Keratinocyte (primary cell): ENCODE measurements at regions not wholly inside any gene's neighbourhood (a gene's known extent, or its start where the extent isn't known, plus 50 kb on each side); places are given as distances from the start of the nearest gene placed in this dataset.

Experiments used
- DNase-seq: peaks from one replicate; pipeline ENCODE4 v3.0.0-alpha.2; 2011; ENCODE audit warnings: low read depth, missing footprints, low spot score
- FAIRE-seq: peaks from 2 replicates; lab custom pipeline; 2011; peaks lifted over from hg19 to GRCh38; lab: Jason Lieb, UNC
- H2AFZ ChIP-seq: 2 replicates; pipeline ENCODE4 v1.6.0; 2012; ENCODE audit warnings: low read length, control low read depth, inconsistent platforms; ENCODE audit not compliant: control insufficient read depth
- H3K27ac ChIP-seq: 2 replicates; pipeline ENCODE4 v1.5.1; 2011; ENCODE audit warnings: low read length; ENCODE audit not compliant: control insufficient read depth, insufficient read depth
- H3K27me3 ChIP-seq: 3 replicates; pipeline ENCODE4 v1.6.0; 2011; ENCODE audit warnings: low read length; ENCODE audit not compliant: control insufficient read depth, insufficient read depth; ENCODE audit errors: extremely low read depth
- H3K36me3 ChIP-seq, 2 experiments: 2 replicates in 1 of 2; 3 replicates in 1 of 2; pipeline ENCODE4 v1.5.1; 2011; ENCODE audit warnings: low read length in 2 of 2, mild to moderate bottlenecking in 1 of 2; ENCODE audit not compliant: control insufficient read depth in 2 of 2, insufficient read depth in 2 of 2; ENCODE audit errors: extremely low read depth in 1 of 2
- H3K4me1 ChIP-seq: 3 replicates; pipeline ENCODE4 v1.5.1; 2011; ENCODE audit warnings: low read length; ENCODE audit not compliant: control insufficient read depth, insufficient read depth; ENCODE audit errors: extremely low read depth
- H3K4me2 ChIP-seq: 3 replicates; pipeline ENCODE4 v1.6.0; 2011; ENCODE audit warnings: low read depth, low read length; ENCODE audit not compliant: control insufficient read depth, insufficient read depth; ENCODE audit errors: extremely low read depth
- H3K4me3 ChIP-seq, 3 experiments: fragments of 200-600 bp in 1 of 3; sonication (generic) in 1 of 3; 2 replicates in 2 of 3; 3 replicates in 1 of 3; pipeline ENCODE4 v1.5.1; 2011 to 2016; ENCODE audit warnings: low read length in 3 of 3, mild to moderate bottlenecking in 3 of 3, control low read depth in 2 of 3, inconsistent platforms in 1 of 3, low read depth in 1 of 3, mixed read lengths in 1 of 3, mixed run types in 1 of 3, moderate library complexity in 1 of 3; ENCODE audit not compliant: control insufficient read depth in 2 of 3, insufficient read depth in 2 of 3; ENCODE audit errors: extremely low read depth in 1 of 3
- H3K79me2 ChIP-seq: 2 replicates; pipeline ENCODE4 v1.6.0; 2012; ENCODE audit warnings: low read length; ENCODE audit not compliant: control insufficient read depth, insufficient read depth
- H3K9ac ChIP-seq: 3 replicates; pipeline ENCODE4 v1.6.0; 2011; ENCODE audit warnings: low read length; ENCODE audit not compliant: control insufficient read depth, insufficient read depth; ENCODE audit errors: extremely low read depth
- H3K9me1 ChIP-seq: 3 replicates; pipeline ENCODE4 v1.6.0; 2011; ENCODE audit warnings: low read length; ENCODE audit not compliant: control insufficient read depth, insufficient read depth; ENCODE audit errors: extremely low read depth
- H3K9me3 ChIP-seq: 2 replicates; pipeline ENCODE4 v1.5.1; 2012; ENCODE audit warnings: low read depth, low read length; ENCODE audit not compliant: control insufficient read depth
- H4K20me1 ChIP-seq: 3 replicates; pipeline ENCODE4 v1.6.0; 2011; ENCODE audit warnings: low read length; ENCODE audit not compliant: control insufficient read depth, insufficient read depth; ENCODE audit errors: extremely low read depth
- CTCF ChIP-seq, 3 experiments: IDR thresholded peaks in 1 of 3; conservative IDR thresholded peaks in 1 of 3; optimal IDR thresholded peaks in 1 of 3; 2 replicates in 2 of 3; 3 replicates in 1 of 3; pipeline versions ENCODE3 to v1.5.1; 2011; ENCODE audit warnings: low read length in 3 of 3, mild to moderate bottlenecking in 3 of 3, moderate library complexity in 2 of 3, control low read depth in 1 of 3, inconsistent platforms in 1 of 3; ENCODE audit not compliant: insufficient read depth in 2 of 3; ENCODE audit errors: extremely low read depth in 1 of 3
- EZH2 ChIP-seq: IDR thresholded peaks from one replicate; pipeline ENCODE4 v1.6.1; 2012; ENCODE audit warnings: inconsistent platforms, mild to moderate bottlenecking, low read length, moderate library complexity
- dilution Hi-C: fragments of 300-500 bp; cut with MboI; formaldehyde crosslinking; loops from one replicate; pipeline ENCODE4 v1.7.0; 2020; ENCODE audit warnings: low sequenced_read_pairs; ENCODE audit not compliant: extremely low pct_ligation_motif_present

- no peak for DNase-seq
- FAIRE-seq = no peak
- dilution Hi-C loops = no loop called here
Measured at GRCh38 chr13:83681547-83681946, 200.7 kb downstream of the SLITRK1 start.

GRCh38 chr13:83677985-83678384 is 204.3 kb downstream of the SLITRK1 start:
- Histone ChIP-seq H3K79me2 (no peaks in the 10 kb centered on the region), H2AFZ (no peak overlapping the region), H4K20me1 (no peaks in the 10 kb centered on the region), H3K4me1 (no peaks in the 10 kb centered on the region), H3K27ac (no peak overlapping the region), H3K36me3 (no peaks in the 10 kb centered on the region), H3K9me3 (no peaks in the 10 kb centered on the region), H3K4me3 (no peak overlapping the region), H3K4me2 (no peak overlapping the region), H3K9me1 (no peaks in the 10 kb centered on the region), H3K9ac (no peak overlapping the region), H3K27me3 (no peaks in the 10 kb centered on the region)
- dilution Hi-C loops = no loop called here
- TF ChIP-seq EZH2 (no peak), CTCF (optimal IDR thresholded peaks at IDR 0.05 in 1 of 3, IDR thresholded peaks at IDR 0.05 in 1 of 3, conservative IDR thresholded peaks at IDR 0.05 in 1 of 3; ENCODE audit: extremely low read depth in 1 of 3, insufficient read depth in 2 of 3, low read length in 3 of 3) (no peak)
- no peak for DNase-seq
- no peak for FAIRE-seq

More at GRCh38 chr13:83681547-83681946, 200.7 kb downstream of the SLITRK1 start:
- Histone ChIP-seq H3K4me3 (no peak overlapping the region), H3K9me3 (no peaks in the 10 kb centered on the region), H4K20me1 (no peaks in the 10 kb centered on the region), H3K4me1 (no peaks in the 10 kb centered on the region), H3K27ac (no peak overlapping the region), H3K4me2 (no peak overlapping the region), H2AFZ (no peak overlapping the region), H3K79me2 (no peaks in the 10 kb centered on the region), H3K9ac (no peak overlapping the region), H3K36me3 (no peaks in the 10 kb centered on the region), H3K9me1 (no peaks in the 10 kb centered on the region), H3K27me3 (no peaks in the 10 kb centered on the region)
- TF ChIP-seq CTCF (optimal IDR thresholded peaks at IDR 0.05 in 1 of 3, IDR thresholded peaks at IDR 0.05 in 1 of 3, conservative IDR thresholded peaks at IDR 0.05 in 1 of 3; ENCODE audit: extremely low read depth in 1 of 3, insufficient read depth in 2 of 3, low read length in 3 of 3) = no peak
- TF ChIP-seq EZH2 = no peak
